ENCODE measurements at regions not wholly inside any gene's neighbourhood (a gene's known extent, or its start where the extent isn't known, plus 50 kb on each side); places are given as distances from the start of the nearest gene placed in this dataset.

- no peak for TF ChIP-seq CTCF (conservative IDR thresholded peaks at IDR 0.05; ENCODE audit: low read depth, low read length)
- H3K4me3 ChIP-seq (ENCODE audit: low read depth, low read length) = no peak overlapping the region
- no peak for DNase-seq (ENCODE audit: low read depth)
Measured at GRCh38 chr15:31590609-31591008, 264.0 kb downstream of the KLF13 start.

GRCh38 chr15:31591908-31592307 is 265.3 kb downstream of the KLF13 start:
- no peak overlapping the region for H3K4me3 ChIP-seq (ENCODE audit: low read depth, low read length)
- no peak for DNase-seq (ENCODE audit: low read depth)
- no peak for TF ChIP-seq CTCF (conservative IDR thresholded peaks at IDR 0.05; ENCODE audit: low read depth, low read length)

GRCh38 chr15:31597466-31597865 is 270.8 kb downstream of the KLF13 start:
- no peak for TF ChIP-seq CTCF (conservative IDR thresholded peaks at IDR 0.05; ENCODE audit: low read depth, low read length)
- no peak overlapping the region for H3K4me3 ChIP-seq (ENCODE audit: low read depth, low read length)
- DNase-seq (ENCODE audit: low read depth) = no peak

- no peak for TF ChIP-seq CTCF (conservative IDR thresholded peaks at IDR 0.05; ENCODE audit: low read depth, low read length)
- no peak for DNase-seq (ENCODE audit: low read depth)
Measured at GRCh38 chr15:31598620-31599019, 272.0 kb downstream of the KLF13 start.

GRCh38 chr15:31605467-31605931 is 278.9 kb downstream of the KLF13 start:
- peak; percentile 15 for TF ChIP-seq CTCF (conservative IDR thresholded peaks at IDR 0.05; ENCODE audit: low read depth, low read length)
- DNase-seq (ENCODE audit: low read depth) = no peak
- H3K4me3 ChIP-seq (ENCODE audit: low read depth, low read length) = no peak overlapping the region

More at GRCh38 chr15:31598620-31599019, 272.0 kb downstream of the KLF13 start:
- H3K4me3 ChIP-seq (ENCODE audit: low read depth, low read length) = no peak overlapping the region

GRCh38 chr15:31606194-31606669 is 279.6 kb downstream of the KLF13 start:
- DNase-seq (ENCODE audit: low read depth) = peak; percentile 15
- no peak for TF ChIP-seq CTCF (conservative IDR thresholded peaks at IDR 0.05; ENCODE audit: low read depth, low read length)
- no peak overlapping the region for H3K4me3 ChIP-seq (ENCODE audit: low read depth, low read length)

- H3K4me3 ChIP-seq (ENCODE audit: low read depth, low read length) = no peak overlapping the region
- TF ChIP-seq CTCF (conservative IDR thresholded peaks at IDR 0.05; ENCODE audit: low read depth, low read length) = no peak
- no peak for DNase-seq (ENCODE audit: low read depth)
Measured at GRCh38 chr15:31606931-31607497, 280.4 kb downstream of the KLF13 start.
